GM19025 (cell line): ENCODE measurements at regions not wholly inside any gene's neighbourhood (a gene's known extent, or its start where the extent isn't known, plus 50 kb on each side); places are given as distances from the start of the nearest gene placed in this dataset.
"Not testable (repeated sequence)": the region's sequence is repeated elsewhere in the genome, so short reads cannot be mapped to it uniquely, and the experiment has no call there.

Experiments
- ATAC-seq: cut with Tn5 transposase; IDR thresholded peaks from one replicate; pipeline ENCODE4 v1.9.1; 2021; ENCODE audit warnings: mild to moderate bottlenecking, low read depth, moderate library complexity; ENCODE audit not compliant: unreplicated experiment

GRCh38 chr5:71903808-71904207 lies 184.7 kb downstream of the CARTPT start:
- no peak for ATAC-seq

GRCh38 chr5:71904852-71905251 lies 185.8 kb downstream of the CARTPT start:
- ATAC-seq: no peak

GRCh38 chr5:71905834-71906711 lies 187.0 kb downstream of the CARTPT start:
- ATAC-seq: no peak

- ATAC-seq: no peak
These were observed 188.0 kb downstream of the CARTPT start for GRCh38 chr5:71907001-71907588.

GRCh38 chr5:71907608-71908145 lies 188.6 kb downstream of the CARTPT start:
- no peak for ATAC-seq

GRCh38 chr5:71910741-71911140 lies 191.7 kb downstream of the CARTPT start:
- ATAC-seq: no peak

- no peak for ATAC-seq
These were observed 192.9 kb downstream of the CARTPT start for GRCh38 chr5:71912021-71912420.

- ATAC-seq: no peak
These were observed 193.0 kb upstream of the MAP1B start for GRCh38 chr5:71914281-71914680.

GRCh38 chr5:71922584-71923106 lies 184.6 kb upstream of the MAP1B start:
- no peak for ATAC-seq

GRCh38 chr5:71923755-71924154 lies 183.5 kb upstream of the MAP1B start:
- no peak for ATAC-seq

- no peak for ATAC-seq
These were observed 182.9 kb upstream of the MAP1B start for GRCh38 chr5:71924325-71924724.

GRCh38 chr5:71924980-71925379 lies 182.3 kb upstream of the MAP1B start:
- no peak for ATAC-seq

- no peak for ATAC-seq
These were observed 181.6 kb upstream of the MAP1B start for GRCh38 chr5:71925608-71926091.

- no peak for ATAC-seq
These were observed 178.3 kb upstream of the MAP1B start for GRCh38 chr5:71929003-71929402.

- not testable (repeated sequence) for ATAC-seq
These were observed 176.7 kb upstream of the MAP1B start for GRCh38 chr5:71930554-71930953.

- no peak for ATAC-seq
These were observed 175.1 kb upstream of the MAP1B start for GRCh38 chr5:71932131-71932654.

- no peak for ATAC-seq
These were observed 174.5 kb upstream of the MAP1B start for GRCh38 chr5:71932655-71933338.

- ATAC-seq: no peak
These were observed 173.0 kb upstream of the MAP1B start for GRCh38 chr5:71934322-71934721.

GRCh38 chr5:71937921-71938698 lies 169.2 kb upstream of the MAP1B start:
- ATAC-seq: no peak

- no peak for ATAC-seq
These were observed 168.4 kb upstream of the MAP1B start for GRCh38 chr5:71938895-71939294.
